Activated naive CD8-positive, alpha-beta T cell treated with anti-CD3 and anti-CD28 coated beads, Interleukin-2, amount 10 ng/mL, durations not matched to agents 7 days and 5 days (primary cell): ENCODE measurements at regions not wholly inside any gene's neighbourhood (a gene's known extent, or its start where the extent isn't known, plus 50 kb on each side); places are given as distances from the start of the nearest gene placed in this dataset.

Experiments used
- ATAC-seq: fragments of 150-1000 bp; cut with Tn5 transposase; one replicate; pipeline ENCODE4 v1.10.0; 2021; ENCODE audit warnings: low read depth, moderate library complexity
- POLR2A ChIA-PET: fragments of 350-600 bp; sonication (Branson Sonifier 250); formaldehyde crosslinking; loops from one replicate; lab custom pipeline; 2021; ENCODE audit warnings: antibody characterized with exemption; lab: Charles Lee
- DNase-seq: peaks from one replicate; pipeline ENCODE4 v3.0.0; 2021
- H3K27ac Mint-ChIP-seq: one replicate; pipeline ENCODE4 v1.8.0; 2022; ENCODE audit warnings: mild to moderate bottlenecking, mixed read lengths
- H3K27me3 Mint-ChIP-seq: one replicate; pipeline ENCODE4 v1.8.0; 2022; ENCODE audit warnings: mild to moderate bottlenecking, moderate library complexity, mixed read lengths
- H3K36me3 Mint-ChIP-seq: one replicate; pipeline ENCODE4 v1.8.0; 2021; ENCODE audit warnings: mild to moderate bottlenecking, mixed read lengths
- H3K4me1 Mint-ChIP-seq: one replicate; pipeline ENCODE4 v1.8.0; 2021; ENCODE audit warnings: mixed read lengths
- H3K4me3 Mint-ChIP-seq: one replicate; pipeline ENCODE4 v1.8.0; 2022; ENCODE audit warnings: mild to moderate bottlenecking, moderate library complexity, mixed read lengths
- H3K9me3 Mint-ChIP-seq: one replicate; pipeline ENCODE4 v1.8.0; 2021; ENCODE audit warnings: mixed read lengths

DNA sequence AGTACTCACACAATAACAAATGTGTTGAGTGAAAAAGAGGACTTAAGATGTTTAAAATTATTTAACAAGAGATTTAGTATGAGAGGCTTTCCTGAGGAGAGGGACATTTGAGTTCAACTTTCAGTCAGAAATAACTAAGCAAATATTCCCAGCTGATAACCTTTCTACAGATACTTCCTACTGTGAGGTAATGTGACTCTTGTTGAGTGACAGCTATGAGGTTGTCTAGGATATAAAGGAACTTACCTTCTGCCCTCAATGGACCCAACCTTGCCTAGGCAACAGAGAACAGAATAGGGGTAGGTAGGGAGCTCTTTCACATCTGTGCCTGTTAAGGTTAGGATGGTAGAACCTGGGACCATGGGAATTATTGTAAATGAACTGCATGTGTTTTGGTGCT, 54.7 kb downstream of the GLUD2 start:
- Mint-ChIP-seq H3K4me3 (no peak overlapping the region), H3K27me3 (peaks cover 6% of the 10 kb centered on the region), H3K27ac (no peak overlapping the region), H3K36me3 (no peaks in the 10 kb centered on the region), H3K9me3 (no peaks in the 10 kb centered on the region), H3K4me1 (no peaks in the 10 kb centered on the region)
- ATAC-seq = no peak
- POLR2A ChIA-PET = no interaction called here
- DNase-seq = no peak

DNA sequence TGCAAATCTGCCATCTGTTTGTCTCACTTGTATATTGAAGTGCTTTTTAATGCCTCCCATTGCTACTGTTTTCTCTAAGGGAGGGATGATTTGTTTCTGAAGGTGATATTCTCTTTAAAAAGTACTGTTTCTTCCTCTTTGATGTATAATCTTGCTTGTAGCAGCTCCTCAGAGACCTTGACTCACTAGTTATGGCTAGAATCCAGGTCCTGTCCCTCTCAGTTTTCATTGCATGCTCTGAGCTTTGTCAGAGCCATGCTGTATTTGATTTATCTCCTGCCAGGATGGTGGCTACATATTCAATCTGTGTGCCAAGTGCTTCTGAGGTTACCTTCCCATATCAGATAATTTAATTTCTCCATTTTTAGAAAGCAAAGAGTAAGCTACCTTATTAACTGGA, 56.0 kb downstream of the GLUD2 start:
- POLR2A ChIA-PET = no interaction called here
- DNase-seq (no peak), ATAC-seq (no peak)
- H3K27me3 Mint-ChIP-seq = peaks cover 6% of the 10 kb centered on the region
- H3K27ac Mint-ChIP-seq = no peak overlapping the region
- H3K9me3 Mint-ChIP-seq = no peaks in the 10 kb centered on the region
- no peaks in the 10 kb centered on the region for H3K36me3 Mint-ChIP-seq
- no peaks in the 10 kb centered on the region for H3K4me1 Mint-ChIP-seq
- no peak overlapping the region for H3K4me3 Mint-ChIP-seq

DNA sequence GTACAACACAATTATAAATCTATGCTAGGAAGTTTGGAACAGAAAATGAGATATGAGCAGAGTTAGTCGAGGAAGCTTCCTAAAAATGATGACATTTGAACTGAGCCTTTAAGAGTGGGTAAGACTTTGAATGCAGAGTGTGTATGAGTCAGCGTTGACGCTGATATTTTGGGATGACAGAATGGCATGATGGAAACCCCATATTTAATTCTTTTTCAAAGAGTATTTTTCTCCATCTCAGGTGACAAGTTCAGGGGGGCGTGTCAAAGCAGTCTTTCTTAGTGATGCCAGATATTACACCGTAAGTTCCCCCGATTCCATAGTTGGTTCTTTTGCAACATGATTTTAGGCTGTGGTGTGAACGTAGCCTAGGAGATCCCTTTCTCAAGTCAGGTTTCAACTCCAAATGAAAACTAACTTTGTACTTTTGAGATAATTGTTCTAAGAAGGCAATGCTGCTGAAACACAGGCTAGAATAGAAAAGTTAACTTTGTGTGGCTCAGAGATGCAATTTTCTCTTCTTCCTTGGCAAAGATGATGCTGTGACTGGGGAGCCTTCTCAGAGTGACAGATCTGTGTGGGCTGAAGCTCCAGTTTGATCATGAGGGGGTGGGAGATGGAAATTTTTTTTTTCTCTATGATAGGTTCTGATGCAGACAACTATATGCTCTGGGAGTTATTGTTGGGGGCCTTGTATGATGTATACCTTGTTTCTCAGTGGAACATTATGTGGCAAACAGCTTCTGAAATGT, 59.2 kb downstream of the GLUD2 start:
- no peak for DNase-seq
- no peak for ATAC-seq
- POLR2A ChIA-PET = no interaction called here
- no peaks in the 10 kb centered on the region for H3K9me3 Mint-ChIP-seq
- no peak overlapping the region for H3K27ac Mint-ChIP-seq
- H3K36me3 Mint-ChIP-seq = no peaks in the 10 kb centered on the region
- H3K4me1 Mint-ChIP-seq = no peaks in the 10 kb centered on the region
- peaks cover 6% of the 10 kb centered on the region for H3K27me3 Mint-ChIP-seq
- no peak overlapping the region for H3K4me3 Mint-ChIP-seq

DNA sequence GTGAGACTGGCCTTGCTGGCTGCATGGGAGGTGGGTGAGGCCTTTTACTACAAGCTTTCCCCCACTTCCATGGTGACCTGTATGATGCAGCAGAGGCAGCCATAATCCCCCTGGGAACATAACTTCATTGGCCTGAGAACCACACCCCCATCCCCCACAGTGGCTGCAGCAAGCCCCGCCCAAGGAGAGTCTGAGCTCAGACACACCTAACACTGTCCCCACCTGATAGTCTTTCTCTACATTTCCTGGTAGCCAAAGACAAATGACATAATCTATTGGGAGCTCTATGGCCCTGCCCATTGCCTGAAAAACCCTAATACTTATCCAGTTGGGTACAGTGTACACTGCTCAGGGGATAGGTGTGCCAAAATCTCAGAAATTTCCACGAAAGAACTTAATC, 62.6 kb downstream of the GLUD2 start:
- H3K4me1 Mint-ChIP-seq = no peaks in the 10 kb centered on the region
- no peak for ATAC-seq
- no peak overlapping the region for H3K27ac Mint-ChIP-seq
- H3K4me3 Mint-ChIP-seq = no peak overlapping the region
- POLR2A ChIA-PET = interaction anchor here (0.6 kb wide), 1 partner anchor 76 kb away, joined by 3 read pairs; no protein-coding TSS in a partner anchor
- H3K9me3 Mint-ChIP-seq = no peaks in the 10 kb centered on the region
- H3K36me3 Mint-ChIP-seq = no peaks in the 10 kb centered on the region
- peaks cover 3% of the 10 kb centered on the region for H3K27me3 Mint-ChIP-seq
- DNase-seq = no peak

DNA sequence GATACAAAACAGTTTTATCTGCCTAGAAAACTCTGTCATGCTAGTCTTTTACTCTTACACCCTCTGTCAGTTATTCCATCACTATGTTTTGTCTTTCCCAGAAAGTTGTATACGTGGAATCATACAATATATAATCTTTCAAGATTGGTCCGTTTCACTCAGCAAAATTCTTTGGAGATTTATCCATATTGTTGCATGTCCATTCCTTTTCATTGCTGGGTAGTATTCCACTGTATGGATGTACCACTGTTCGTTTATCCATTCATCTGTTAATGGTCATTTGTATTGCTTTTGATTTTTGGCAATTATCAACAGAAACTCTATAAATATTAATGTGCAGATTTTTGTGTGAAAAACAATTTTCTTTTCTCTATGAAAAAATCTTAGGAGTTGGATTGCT, 63.1 kb downstream of the GLUD2 start:
- POLR2A ChIA-PET = interaction anchor here (0.6 kb wide), 1 partner anchor 75 kb away, joined by 3 read pairs; no protein-coding TSS in a partner anchor
- no peaks in the 10 kb centered on the region for H3K36me3 Mint-ChIP-seq
- DNase-seq (no peak), ATAC-seq (no peak)
- H3K27me3 Mint-ChIP-seq = peaks cover 3% of the 10 kb centered on the region
- no peak overlapping the region for H3K4me3 Mint-ChIP-seq
- H3K27ac Mint-ChIP-seq = no peak overlapping the region
- no peaks in the 10 kb centered on the region for H3K4me1 Mint-ChIP-seq
- H3K9me3 Mint-ChIP-seq = no peaks in the 10 kb centered on the region

DNA sequence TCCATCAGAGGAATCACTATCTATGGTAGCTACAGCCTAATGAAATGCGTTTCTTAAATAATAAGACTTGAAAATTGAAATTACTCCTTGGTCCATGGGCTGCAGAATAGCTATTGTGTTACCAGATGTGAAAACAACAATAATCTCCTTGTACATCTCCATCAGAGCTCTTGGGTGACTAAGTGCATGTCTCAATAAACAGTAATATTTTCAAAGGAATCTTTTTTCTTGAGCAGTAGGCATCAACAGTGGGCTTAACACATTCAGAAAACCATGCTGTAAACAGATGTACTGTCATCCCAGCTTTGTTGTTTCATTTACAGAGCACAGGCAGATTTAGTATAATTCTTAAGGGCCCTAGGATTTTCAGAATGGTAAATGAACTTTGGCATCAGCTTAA, 67.3 kb downstream of the GLUD2 start:
- Mint-ChIP-seq H3K4me3 (no peak overlapping the region), H3K9me3 (no peaks in the 10 kb centered on the region), H3K27ac (no peak overlapping the region), H3K4me1 (no peaks in the 10 kb centered on the region), H3K36me3 (no peaks in the 10 kb centered on the region), H3K27me3 (no peaks in the 10 kb centered on the region)
- POLR2A ChIA-PET = no interaction called here
- no peak for ATAC-seq
- no peak for DNase-seq

DNA sequence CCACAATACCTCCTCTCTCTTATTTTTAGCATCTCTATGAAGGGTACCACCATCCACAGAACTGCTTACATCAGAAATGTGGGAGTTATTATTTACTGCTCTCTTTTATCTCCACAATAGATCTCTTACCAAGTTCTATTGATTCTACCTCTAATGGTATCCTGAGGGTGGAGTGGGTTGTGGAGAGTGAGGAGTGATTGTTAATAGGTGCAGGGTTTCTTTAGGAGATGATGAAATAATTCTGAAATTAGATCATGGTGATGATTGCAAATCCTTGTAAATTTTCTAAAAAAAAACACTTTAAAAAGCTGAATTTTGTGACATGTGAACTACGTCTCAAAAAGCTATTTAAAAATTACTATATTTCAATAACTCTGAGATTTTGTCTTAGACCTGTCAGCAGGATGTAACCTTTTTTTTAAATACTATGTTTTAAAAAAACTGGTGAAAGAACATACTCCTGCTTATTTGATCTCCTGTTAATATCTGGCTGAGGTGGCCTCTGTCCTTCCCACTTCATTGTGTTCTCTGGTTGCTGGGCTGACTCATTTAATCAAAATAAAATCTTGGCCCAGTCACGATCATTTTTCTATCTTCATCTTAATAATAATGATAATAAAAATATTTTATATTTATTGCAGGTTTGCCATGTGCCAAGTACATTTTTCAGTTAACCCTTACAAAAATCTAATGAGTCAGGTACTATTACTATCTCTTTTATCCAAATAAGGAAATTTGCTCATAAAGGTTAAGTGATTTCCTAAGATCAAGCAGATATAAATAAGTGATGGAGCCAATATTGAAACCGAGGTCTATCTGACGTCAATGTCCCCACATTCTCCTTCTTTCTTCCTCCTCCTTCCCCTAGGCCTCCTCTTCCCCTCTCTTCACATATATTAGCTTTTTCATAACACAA, 73.5 kb downstream of the GLUD2 start:
- DNase-seq (no peak), ATAC-seq (no peak)
- Mint-ChIP-seq H3K36me3 (no peaks in the 10 kb centered on the region), H3K9me3 (no peaks in the 10 kb centered on the region), H3K4me1 (no peaks in the 10 kb centered on the region), H3K27me3 (no peaks in the 10 kb centered on the region), H3K27ac (no peak overlapping the region), H3K4me3 (no peak overlapping the region)
- POLR2A ChIA-PET = no interaction called here

DNA sequence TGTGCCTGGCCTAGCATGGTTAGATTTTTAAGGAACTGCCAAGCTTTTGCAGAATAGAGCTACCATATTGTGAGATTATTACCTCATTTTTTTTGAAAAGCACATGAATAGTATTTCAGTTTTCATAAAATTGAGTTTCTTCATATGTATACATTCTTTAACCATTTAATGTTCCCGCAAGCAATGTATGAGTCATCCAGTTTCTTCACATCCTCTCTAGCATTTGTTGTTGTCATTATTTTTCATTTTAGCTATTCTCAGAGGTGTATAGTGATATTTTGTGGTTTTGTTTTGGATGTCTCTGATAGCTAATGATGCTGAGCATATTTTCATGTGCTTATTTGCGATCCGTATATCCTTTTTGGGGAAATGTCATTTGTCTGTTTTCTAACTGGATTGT, 74.9 kb downstream of the GLUD2 start:
- no peak overlapping the region for H3K4me3 Mint-ChIP-seq
- no peaks in the 10 kb centered on the region for H3K9me3 Mint-ChIP-seq
- no peak for DNase-seq
- H3K27me3 Mint-ChIP-seq = no peaks in the 10 kb centered on the region
- no peaks in the 10 kb centered on the region for H3K4me1 Mint-ChIP-seq
- no peak for ATAC-seq
- POLR2A ChIA-PET = no interaction called here
- no peaks in the 10 kb centered on the region for H3K36me3 Mint-ChIP-seq
- H3K27ac Mint-ChIP-seq = no peak overlapping the region

DNA sequence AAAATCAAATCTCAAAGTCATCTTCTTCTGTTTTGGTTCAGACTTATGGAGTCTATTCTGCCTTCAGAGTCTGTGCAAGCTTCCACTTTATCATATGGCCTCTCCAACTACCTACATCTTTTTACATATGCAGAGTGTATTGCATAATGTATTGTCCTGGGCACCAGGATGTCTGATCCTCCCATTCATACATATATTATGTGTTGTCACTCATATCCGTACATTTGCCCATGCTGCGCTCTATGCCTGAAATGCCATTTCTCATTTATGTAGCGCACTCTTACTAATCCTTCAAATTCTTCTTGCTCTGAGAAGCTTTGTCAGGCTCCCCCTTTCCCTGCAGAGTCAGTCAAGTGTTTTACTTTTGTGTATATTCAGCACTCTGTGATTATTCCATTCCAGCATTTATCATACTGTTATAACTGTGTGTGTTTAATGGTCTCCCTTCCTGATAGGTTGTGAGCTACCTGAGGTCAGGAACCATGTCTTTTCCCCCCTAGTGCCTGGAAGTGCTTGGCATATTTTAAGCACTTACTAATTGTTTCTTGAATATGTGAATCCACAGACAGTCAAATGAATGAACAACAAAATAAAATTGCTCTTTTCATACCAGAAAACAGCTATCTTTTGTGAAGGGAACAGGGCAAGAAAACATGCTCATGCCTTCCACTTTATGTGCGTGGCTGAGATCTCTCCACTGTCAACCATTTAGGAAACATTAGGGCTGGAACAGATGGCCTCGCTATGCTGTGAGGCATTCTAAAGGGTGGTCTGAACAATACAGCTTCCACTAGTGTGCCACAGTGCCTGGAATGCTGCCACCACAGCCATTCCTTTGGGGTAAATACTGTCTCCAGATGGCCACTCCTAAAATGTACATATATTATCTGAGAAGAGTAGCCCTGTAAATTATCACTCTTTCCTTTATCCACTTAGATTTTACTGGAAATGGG, 81.8 kb downstream of the GLUD2 start:
- POLR2A ChIA-PET = no interaction called here
- no peaks in the 10 kb centered on the region for H3K4me1 Mint-ChIP-seq

DNA sequence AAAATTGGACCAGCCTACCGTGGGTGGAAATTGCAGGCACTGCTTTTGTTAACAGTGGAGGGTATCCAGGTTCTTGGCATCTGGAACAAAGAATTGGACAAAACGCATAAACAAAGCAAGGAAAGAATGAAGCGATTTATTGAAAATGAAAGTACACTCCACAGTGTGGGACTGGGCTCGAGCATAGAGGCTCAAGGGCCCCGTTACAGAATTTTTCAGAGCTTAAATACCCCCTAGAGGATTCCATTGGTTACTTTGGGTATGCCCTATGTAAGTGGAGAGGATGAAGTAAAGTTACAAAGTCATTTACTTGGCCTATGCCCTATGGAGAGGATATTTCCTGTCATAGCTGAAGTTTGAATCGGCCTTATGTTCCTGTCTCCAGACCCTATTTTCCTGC, 85.3 kb downstream of the GLUD2 start:
- H3K9me3 Mint-ChIP-seq = no peaks in the 10 kb centered on the region
- H3K27ac Mint-ChIP-seq = no peak overlapping the region
- POLR2A ChIA-PET = no interaction called here
- no peaks in the 10 kb centered on the region for H3K4me1 Mint-ChIP-seq
- no peak overlapping the region for H3K4me3 Mint-ChIP-seq
- no peaks in the 10 kb centered on the region for H3K27me3 Mint-ChIP-seq
- no peak for DNase-seq
- no peaks in the 10 kb centered on the region for H3K36me3 Mint-ChIP-seq
- ATAC-seq = no peak

More for the DNA sequence above, 81.8 kb downstream of the GLUD2 start:
- Mint-ChIP-seq H3K27me3 (no peaks in the 10 kb centered on the region), H3K27ac (no peak overlapping the region), H3K9me3 (no peaks in the 10 kb centered on the region), H3K4me3 (no peak overlapping the region), H3K36me3 (no peaks in the 10 kb centered on the region)
- no peak for DNase-seq
- ATAC-seq = no peak

DNA sequence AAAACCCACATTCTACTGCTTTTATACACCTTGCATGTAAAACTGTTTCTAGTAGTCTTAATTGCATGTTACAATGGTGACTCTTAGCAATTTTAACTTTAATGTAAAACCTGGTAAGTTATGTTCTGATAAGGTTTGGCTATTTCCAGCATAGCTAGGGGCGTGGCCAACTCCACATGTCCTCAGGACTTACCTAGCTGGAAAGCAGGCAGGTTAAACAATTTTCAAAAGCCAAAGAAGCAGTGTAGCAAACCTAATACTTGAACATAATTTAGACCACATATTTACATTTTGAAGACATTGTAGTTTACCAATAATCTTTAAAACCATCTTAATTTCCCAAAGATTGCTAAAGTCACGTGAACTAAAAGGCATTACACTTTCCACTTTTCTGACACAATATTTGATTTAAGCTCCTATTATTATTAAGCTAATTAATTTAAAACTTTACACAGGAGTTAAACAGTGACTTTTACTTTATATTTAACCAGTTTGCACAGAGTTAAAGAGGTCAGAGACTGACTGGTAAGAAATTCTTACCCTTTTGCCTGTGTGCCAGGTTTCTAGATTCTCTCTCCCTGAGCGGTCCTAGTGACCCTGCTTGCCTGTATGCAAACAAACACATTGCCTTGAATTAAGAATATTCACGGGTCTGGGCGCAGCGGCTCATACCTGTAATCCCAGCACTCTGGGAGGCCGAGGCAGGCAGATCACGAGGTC, 88.2 kb downstream of the GLUD2 start:
- Mint-ChIP-seq H3K4me1 (no peaks in the 10 kb centered on the region), H3K4me3 (no peak overlapping the region), H3K27me3 (peaks cover 2% of the 10 kb centered on the region), H3K9me3 (no peaks in the 10 kb centered on the region), H3K36me3 (no peaks in the 10 kb centered on the region), H3K27ac (no peak overlapping the region)
- ATAC-seq (no peak), DNase-seq (no peak)
- POLR2A ChIA-PET = no interaction called here

DNA sequence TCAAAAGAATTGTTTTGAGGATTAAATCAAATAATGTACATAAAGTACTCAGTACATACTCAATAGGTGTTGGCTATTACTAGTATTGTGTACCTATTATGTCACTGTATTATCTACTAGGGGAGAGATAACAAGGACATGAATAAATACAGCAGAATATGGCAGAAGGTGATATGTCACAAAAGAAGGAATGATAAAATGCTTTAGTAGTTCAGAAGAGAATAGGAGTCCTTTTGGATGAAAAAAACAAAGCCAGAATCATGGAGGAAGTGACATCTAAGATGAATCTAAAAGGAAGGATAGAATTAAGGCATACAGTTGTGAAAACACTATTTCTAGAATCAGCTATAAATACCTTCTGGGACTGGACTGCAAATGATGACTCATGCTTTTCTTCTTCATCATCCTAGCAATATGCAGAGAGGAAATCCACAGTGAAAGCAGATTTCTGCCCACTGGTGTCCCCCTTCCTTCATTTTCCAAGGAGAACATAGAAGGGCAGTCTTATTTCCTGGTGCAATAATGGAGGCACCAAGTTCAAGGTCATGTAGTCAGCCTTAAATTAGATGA, 98.7 kb downstream of the GLUD2 start:
- DNase-seq (no peak), ATAC-seq (no peak)
- no peaks in the 10 kb centered on the region for H3K9me3 Mint-ChIP-seq
- H3K36me3 Mint-ChIP-seq = peaks cover 1% of the 10 kb centered on the region
- POLR2A ChIA-PET = no interaction called here
- no peak overlapping the region for H3K4me3 Mint-ChIP-seq
- no peaks in the 10 kb centered on the region for H3K27me3 Mint-ChIP-seq
- H3K27ac Mint-ChIP-seq = no peak overlapping the region
- H3K4me1 Mint-ChIP-seq = no peaks in the 10 kb centered on the region
